Lower lobe of right lung (tissue), 2 donors: ENCODE measurements at regions not wholly inside any gene's neighbourhood (a gene's known extent, or its start where the extent isn't known, plus 50 kb on each side); places are given as distances from the start of the nearest gene placed in this dataset.
"Not testable (repeated sequence)": the region's sequence is repeated elsewhere in the genome, so short reads cannot be mapped to it uniquely, and the experiment has no call there.

Source experiments
- ATAC-seq, 2 donors: fragments of 200-7000 bp; cut with Tn5 transposase; one replicate each; pipeline ENCODE4 v1.9.1; 2020 to 2022; ENCODE audit warnings: mild to moderate bottlenecking in 2 of 2, moderate library complexity in 2 of 2
- DNase-seq: peaks from one replicate; pipeline ENCODE4 v3.0.0-alpha.2; 2020
- H3K27ac ChIP-seq: fragments of 200-600 bp; one replicate; pipeline ENCODE4 v1.8.0; 2022
- H3K27me3 ChIP-seq: fragments of 200-600 bp; one replicate; pipeline ENCODE4 v1.8.0; 2022; ENCODE audit warnings: low read depth
- H3K36me3 ChIP-seq: fragments of 200-600 bp; one replicate; pipeline ENCODE4 v1.8.0; 2022; ENCODE audit warnings: mild to moderate bottlenecking
- H3K4me1 ChIP-seq: fragments of 200-600 bp; one replicate; pipeline ENCODE4 v1.8.0; 2022
- H3K4me3 ChIP-seq: fragments of 200-600 bp; one replicate; pipeline ENCODE4 v1.8.0; 2022; ENCODE audit warnings: mild to moderate bottlenecking
- H3K9me3 ChIP-seq: fragments of 200-600 bp; one replicate; pipeline ENCODE4 v1.8.0; 2022
- CTCF ChIP-seq: fragments of 200-600 bp; IDR thresholded peaks from one replicate; pipeline ENCODE4 v1.8.0; 2022; ENCODE audit warnings: antibody characterized with exemption, mild to moderate bottlenecking
- intact Hi-C: fragments of 100-400 bp; cut with DNase I; formaldehyde crosslinking; loops from one replicate; pipeline ENCODE4 v1.11.0; 2022
- donor health status: DM: no; HTN: yes; CAD: no; lungs with severe emphysema.

- H3K9me3 ChIP-seq = no peaks in the 10 kb centered on the region
- no peaks in the 10 kb centered on the region for H3K27me3 ChIP-seq
- no peak for TF ChIP-seq CTCF
- no peaks in the 10 kb centered on the region for H3K36me3 ChIP-seq
- DNase-seq (no peak), ATAC-seq (no peak)
- no peak overlapping the region for H3K4me3 ChIP-seq
- no peaks in the 10 kb centered on the region for H3K4me1 ChIP-seq
- no peak overlapping the region for H3K27ac ChIP-seq
- intact Hi-C loops = no loop called here
Measured at GRCh38 chr1:104018922-104019674, 269.4 kb downstream of the AMY1C start.

- TF ChIP-seq CTCF = no peak
- DNase-seq = no peak
Measured at GRCh38 chr1:104019675-104020049, 270.0 kb downstream of the AMY1C start.

GRCh38 chr1:104028416-104029035 is 278.8 kb downstream of the AMY1C start:
- Histone ChIP-seq H3K27ac (no peak overlapping the region), H3K36me3 (no peaks in the 10 kb centered on the region), H3K27me3 (no peaks in the 10 kb centered on the region), H3K4me3 (no peak overlapping the region), H3K4me1 (no peaks in the 10 kb centered on the region), H3K9me3 (no peaks in the 10 kb centered on the region)
- ATAC-seq (no peak), DNase-seq (no peak)
- no peak for TF ChIP-seq CTCF
- intact Hi-C loops = no loop called here

More at GRCh38 chr1:104019675-104020049, 270.0 kb downstream of the AMY1C start:
- no peaks in the 10 kb centered on the region for H3K27me3 ChIP-seq
- H3K36me3 ChIP-seq = no peaks in the 10 kb centered on the region
- H3K27ac ChIP-seq = no peak overlapping the region
- no peaks in the 10 kb centered on the region for H3K4me1 ChIP-seq
- intact Hi-C loops = no loop called here
- ATAC-seq = no peak
- H3K4me3 ChIP-seq = no peak overlapping the region
- H3K9me3 ChIP-seq = no peaks in the 10 kb centered on the region

- intact Hi-C loops = no loop called here
- DNase-seq (no peak), ATAC-seq (no peak)
- H3K27ac ChIP-seq = no peak overlapping the region
- no peak for TF ChIP-seq CTCF
- no peaks in the 10 kb centered on the region for H3K4me1 ChIP-seq
- no peak overlapping the region for H3K4me3 ChIP-seq
- no peaks in the 10 kb centered on the region for H3K27me3 ChIP-seq
- H3K36me3 ChIP-seq = no peaks in the 10 kb centered on the region
- H3K9me3 ChIP-seq = no peaks in the 10 kb centered on the region
Measured at GRCh38 chr1:104029456-104029970, 279.8 kb downstream of the AMY1C start.

- no peaks in the 10 kb centered on the region for H3K4me1 ChIP-seq
- H3K27me3 ChIP-seq = no peaks in the 10 kb centered on the region
- intact Hi-C loops = no loop called here
- H3K4me3 ChIP-seq = no peak overlapping the region
- ATAC-seq (peak in 1 of 2 donors; percentile 7), DNase-seq (no peak)
- H3K9me3 ChIP-seq = no peaks in the 10 kb centered on the region
- H3K36me3 ChIP-seq = no peaks in the 10 kb centered on the region
- no peak for TF ChIP-seq CTCF
- no peak overlapping the region for H3K27ac ChIP-seq
Measured at GRCh38 chr1:104056786-104057185, 307.1 kb downstream of the AMY1C start.

GRCh38 chr1:104057219-104057898 is 307.7 kb downstream of the AMY1C start:
- H3K9me3 ChIP-seq, H3K27me3 ChIP-seq, intact Hi-C loops, H3K27ac ChIP-seq, H3K36me3 ChIP-seq, H3K4me3 ChIP-seq, H3K4me1 ChIP-seq: not testable (repeated sequence)
- ATAC-seq (peak in 1 of 2 donors; percentile 54), DNase-seq (peak; percentile 85)

GRCh38 chr1:104061637-104062036 is 311.9 kb downstream of the AMY1C start:
- H3K4me3 ChIP-seq, H3K9me3 ChIP-seq, H3K27ac ChIP-seq, H3K36me3 ChIP-seq, H3K27me3 ChIP-seq, H3K4me1 ChIP-seq, ATAC-seq, intact Hi-C loops, DNase-seq: not testable (repeated sequence)
